Skeletal muscle tissue (tissue), 3 donors: ENCODE measurements at regions not wholly inside any gene's neighbourhood (a gene's known extent, or its start where the extent isn't known, plus 50 kb on each side); places are given as distances from the start of the nearest gene placed in this dataset.
A peak's percentile ranks its signal among the peaks of the same experiment; 100 is the strongest.

Source experiments
- H3K27ac ChIP-seq: one replicate; pipeline ENCODE4 v1.7.0; 2013; ENCODE audit warnings: mild to moderate bottlenecking, low read depth, low read length, inconsistent platforms
- H3K27me3 ChIP-seq, 3 donors: one replicate each; pipeline ENCODE4 v1.7.0; 2013; ENCODE audit warnings: low read length in 3 of 3; ENCODE audit not compliant: control insufficient read depth in 3 of 3, insufficient read depth in 3 of 3
- H3K36me3 ChIP-seq, 3 donors: one replicate each; pipeline ENCODE4 v1.7.0; 2013; ENCODE audit warnings: low read length in 3 of 3; ENCODE audit not compliant: control insufficient read depth in 3 of 3, insufficient read depth in 3 of 3
- H3K4me1 ChIP-seq, 3 donors: one replicate each; pipeline ENCODE4 v1.7.0; 2013; ENCODE audit warnings: low read length in 3 of 3, mild to moderate bottlenecking in 3 of 3; ENCODE audit not compliant: control insufficient read depth in 3 of 3, insufficient read depth in 3 of 3
- H3K4me3 ChIP-seq, 3 donors: one replicate each; pipeline ENCODE4 v1.7.0; 2013; ENCODE audit warnings: low read length in 3 of 3
- H3K9ac ChIP-seq, 3 donors: one replicate each; pipeline ENCODE4 v1.7.0; 2013; ENCODE audit warnings: low read length in 3 of 3, mild to moderate bottlenecking in 3 of 3, moderate library complexity in 2 of 3, low read depth in 1 of 3
- H3K9me3 ChIP-seq, 3 donors: one replicate each; pipeline ENCODE4 v1.7.0; 2013; ENCODE audit warnings: low read length in 3 of 3; ENCODE audit not compliant: control insufficient read depth in 3 of 3
- donor health status: Osteomylitis.

GRCh38 chr1:60908159-60908558 is 174.2 kb upstream of the NFIA start:
- H3K27ac ChIP-seq = no peak overlapping the region
- H3K4me3 ChIP-seq = no peak overlapping the region
- H3K9ac ChIP-seq = no peak overlapping the region
- no peaks in the 10 kb centered on the region for H3K36me3 ChIP-seq
- H3K9me3 ChIP-seq = no peaks in the 10 kb centered on the region
- no peaks in the 10 kb centered on the region for H3K27me3 ChIP-seq
- peaks cover 32 to 52% (median 35%) of the 10 kb centered on the region in 3 donors for H3K4me1 ChIP-seq

- Histone ChIP-seq H3K9ac (no peak overlapping the region), H3K36me3 (no peaks in the 10 kb centered on the region), H3K4me1 (peaks cover 37 to 49% (median 38%) of the 10 kb centered on the region in 3 donors), H3K27me3 (no peaks in the 10 kb centered on the region), H3K4me3 (no peak overlapping the region), H3K9me3 (no peaks in the 10 kb centered on the region), H3K27ac (no peak overlapping the region)
These were observed 175.8 kb upstream of the NFIA start for GRCh38 chr1:60906526-60906925.

- H3K27me3 ChIP-seq = no peaks in the 10 kb centered on the region
- H3K9ac ChIP-seq = no peak overlapping the region
- no peak overlapping the region for H3K4me3 ChIP-seq
- H3K27ac ChIP-seq = no peak overlapping the region
- no peaks in the 10 kb centered on the region for H3K36me3 ChIP-seq
- no peaks in the 10 kb centered on the region for H3K9me3 ChIP-seq
- peaks cover 35 to 44% (median 35%) of the 10 kb centered on the region in 3 donors for H3K4me1 ChIP-seq
These were observed 176.3 kb upstream of the NFIA start for GRCh38 chr1:60906039-60906438.

GRCh38 chr1:60904099-60904851 is 178.1 kb upstream of the NFIA start:
- H3K27me3 ChIP-seq = no peaks in the 10 kb centered on the region
- H3K36me3 ChIP-seq = no peaks in the 10 kb centered on the region
- H3K27ac ChIP-seq = peak overlapping the region; percentile 87
- peak overlapping the region; percentile 43 to 70 (median 69) for H3K9ac ChIP-seq
- no peak overlapping the region for H3K4me3 ChIP-seq
- peaks cover 35 to 43% (median 35%) of the 10 kb centered on the region in 3 donors for H3K4me1 ChIP-seq
- H3K9me3 ChIP-seq = no peaks in the 10 kb centered on the region

- peak overlapping the region; percentile 41 to 50 (median 42) for H3K4me3 ChIP-seq
- peaks cover 35 to 43% (median 35%) of the 10 kb centered on the region in 3 donors for H3K4me1 ChIP-seq
These were observed 178.8 kb upstream of the NFIA start for GRCh38 chr1:60903591-60903990.

GRCh38 chr1:60899464-60899863 is 182.9 kb upstream of the NFIA start:
- no peaks in the 10 kb centered on the region for H3K27me3 ChIP-seq
- no peak overlapping the region for H3K9ac ChIP-seq
- H3K4me3 ChIP-seq = no peak overlapping the region
- H3K4me1 ChIP-seq = peaks cover 29 to 35% (median 30%) of the 10 kb centered on the region in 3 donors
- H3K27ac ChIP-seq = no peak overlapping the region
- H3K36me3 ChIP-seq = no peaks in the 10 kb centered on the region
- no peaks in the 10 kb centered on the region for H3K9me3 ChIP-seq

More at GRCh38 chr1:60903591-60903990, 178.8 kb upstream of the NFIA start:
- Histone ChIP-seq H3K27me3 (no peaks in the 10 kb centered on the region), H3K27ac (peak overlapping the region; percentile 87), H3K9ac (peak overlapping the region; percentile 43 to 69 (median 62)), H3K9me3 (no peaks in the 10 kb centered on the region), H3K36me3 (no peaks in the 10 kb centered on the region)

- H3K27me3 ChIP-seq = no peaks in the 10 kb centered on the region
- H3K36me3 ChIP-seq = no peaks in the 10 kb centered on the region
- no peak overlapping the region for H3K27ac ChIP-seq
- H3K9me3 ChIP-seq = no peaks in the 10 kb centered on the region
- H3K4me3 ChIP-seq = no peak overlapping the region
- H3K9ac ChIP-seq = no peak overlapping the region
- H3K4me1 ChIP-seq = peaks cover 25 to 30% (median 25%) of the 10 kb centered on the region in 3 donors
These were observed 183.4 kb upstream of the NFIA start for GRCh38 chr1:60898987-60899386.

- peaks cover 20 to 25% (median 20%) of the 10 kb centered on the region in 3 donors for H3K4me1 ChIP-seq
- H3K27me3 ChIP-seq = no peaks in the 10 kb centered on the region
- H3K36me3 ChIP-seq = no peaks in the 10 kb centered on the region
- no peak overlapping the region for H3K4me3 ChIP-seq
- H3K9me3 ChIP-seq = no peaks in the 10 kb centered on the region
- H3K27ac ChIP-seq = no peak overlapping the region
- no peak overlapping the region for H3K9ac ChIP-seq
These were observed 183.9 kb upstream of the NFIA start for GRCh38 chr1:60898413-60898812.

- H3K36me3 ChIP-seq = no peaks in the 10 kb centered on the region
- H3K27me3 ChIP-seq = no peaks in the 10 kb centered on the region
- H3K27ac ChIP-seq = peak overlapping the region; percentile 50
- H3K9me3 ChIP-seq = no peaks in the 10 kb centered on the region
- H3K4me3 ChIP-seq = peak overlapping the region in 1 of 3 donors; percentile 24
- H3K4me1 ChIP-seq = peaks cover 9 to 13% (median 11%) of the 10 kb centered on the region in 3 donors
- H3K9ac ChIP-seq = peak overlapping the region; percentile 1 to 69 (median 41)
These were observed 185.5 kb upstream of the NFIA start for GRCh38 chr1:60896701-60897363.

- Histone ChIP-seq H3K36me3 (no peaks in the 10 kb centered on the region), H3K27ac (no peak overlapping the region), H3K27me3 (no peaks in the 10 kb centered on the region), H3K9ac (peak overlapping the region in 1 of 3 donors; percentile 27), H3K9me3 (no peaks in the 10 kb centered on the region), H3K4me3 (no peak overlapping the region), H3K4me1 (peaks cover 7 to 12% (median 11%) of the 10 kb centered on the region in 3 donors)
These were observed 186.7 kb upstream of the NFIA start for GRCh38 chr1:60895701-60896100.
